Epithelial cell of proximal tubule (primary cell): ENCODE measurements at regions not wholly inside any gene's neighbourhood (a gene's known extent, or its start where the extent isn't known, plus 50 kb on each side); places are given as distances from the start of the nearest gene placed in this dataset.

ENCODE experiments used
- DNase-seq: peaks from one replicate; pipeline ENCODE4 v3.0.0-alpha.2; 2011; ENCODE audit warnings: low read depth
- H3K4me3 ChIP-seq: 2 replicates; pipeline ENCODE4 v1.5.1; 2011; ENCODE audit warnings: low read depth, mild to moderate bottlenecking, low read length
- TF ChIP-seq, protein P1 (sequence below): conservative IDR thresholded peaks from 2 replicates; pipeline ENCODE4 v1.5.1; 2012; ENCODE audit warnings: low read depth, mild to moderate bottlenecking, low read length

- H3K4me3 ChIP-seq = no peak overlapping the region
- no peak for DNase-seq
- TF ChIP-seq, protein P1, sequence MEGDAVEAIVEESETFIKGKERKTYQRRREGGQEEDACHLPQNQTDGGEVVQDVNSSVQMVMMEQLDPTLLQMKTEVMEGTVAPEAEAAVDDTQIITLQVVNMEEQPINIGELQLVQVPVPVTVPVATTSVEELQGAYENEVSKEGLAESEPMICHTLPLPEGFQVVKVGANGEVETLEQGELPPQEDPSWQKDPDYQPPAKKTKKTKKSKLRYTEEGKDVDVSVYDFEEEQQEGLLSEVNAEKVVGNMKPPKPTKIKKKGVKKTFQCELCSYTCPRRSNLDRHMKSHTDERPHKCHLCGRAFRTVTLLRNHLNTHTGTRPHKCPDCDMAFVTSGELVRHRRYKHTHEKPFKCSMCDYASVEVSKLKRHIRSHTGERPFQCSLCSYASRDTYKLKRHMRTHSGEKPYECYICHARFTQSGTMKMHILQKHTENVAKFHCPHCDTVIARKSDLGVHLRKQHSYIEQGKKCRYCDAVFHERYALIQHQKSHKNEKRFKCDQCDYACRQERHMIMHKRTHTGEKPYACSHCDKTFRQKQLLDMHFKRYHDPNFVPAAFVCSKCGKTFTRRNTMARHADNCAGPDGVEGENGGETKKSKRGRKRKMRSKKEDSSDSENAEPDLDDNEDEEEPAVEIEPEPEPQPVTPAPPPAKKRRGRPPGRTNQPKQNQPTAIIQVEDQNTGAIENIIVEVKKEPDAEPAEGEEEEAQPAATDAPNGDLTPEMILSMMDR = no peak
Measured at GRCh38 chr10:44010873-44011602, 362.4 kb upstream of the ZNF32 start.

DNA sequence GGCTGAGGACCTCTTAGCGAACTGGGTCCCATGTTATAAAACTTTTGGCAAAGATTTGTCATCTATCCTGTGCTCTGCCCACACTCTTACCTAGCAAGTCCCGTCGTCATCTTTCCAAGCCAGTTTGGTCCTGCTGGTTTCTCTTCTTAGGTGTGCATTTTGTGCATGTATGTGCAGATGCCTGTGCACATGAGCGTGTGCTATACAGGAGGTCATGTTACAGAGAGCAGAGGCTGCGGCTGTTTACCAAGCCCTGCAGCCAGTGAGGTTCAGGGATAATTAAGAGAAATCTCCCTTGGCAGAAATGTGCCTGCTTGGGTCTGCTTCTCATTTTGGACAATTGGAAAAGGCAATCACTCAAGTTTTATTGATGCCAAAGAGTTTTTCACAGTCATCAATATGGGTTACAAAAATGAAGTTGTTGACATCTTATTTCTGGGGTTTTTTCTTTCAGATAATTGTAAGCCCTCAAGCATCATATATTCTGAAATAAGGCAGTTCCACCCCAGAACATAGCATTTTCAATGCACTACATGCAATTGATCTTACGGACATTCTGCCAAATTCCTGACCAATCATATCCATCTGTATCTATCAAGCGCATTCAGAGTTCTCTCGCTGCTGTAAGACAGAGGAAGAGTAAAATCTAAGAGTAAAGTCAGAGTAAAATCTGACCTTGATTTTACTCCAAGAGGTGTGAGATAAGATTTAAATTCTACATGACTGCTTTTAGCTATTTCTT, 361.4 kb upstream of the ZNF32 start:
- H3K4me3 ChIP-seq = no peak overlapping the region
- DNase-seq = no peak
- TF ChIP-seq, protein P1 = no peak

- TF ChIP-seq, protein P1 = no peak
- no peak for DNase-seq
- H3K4me3 ChIP-seq = no peak overlapping the region
Measured at GRCh38 chr10:44008917-44009709, 360.4 kb upstream of the ZNF32 start.

DNA sequence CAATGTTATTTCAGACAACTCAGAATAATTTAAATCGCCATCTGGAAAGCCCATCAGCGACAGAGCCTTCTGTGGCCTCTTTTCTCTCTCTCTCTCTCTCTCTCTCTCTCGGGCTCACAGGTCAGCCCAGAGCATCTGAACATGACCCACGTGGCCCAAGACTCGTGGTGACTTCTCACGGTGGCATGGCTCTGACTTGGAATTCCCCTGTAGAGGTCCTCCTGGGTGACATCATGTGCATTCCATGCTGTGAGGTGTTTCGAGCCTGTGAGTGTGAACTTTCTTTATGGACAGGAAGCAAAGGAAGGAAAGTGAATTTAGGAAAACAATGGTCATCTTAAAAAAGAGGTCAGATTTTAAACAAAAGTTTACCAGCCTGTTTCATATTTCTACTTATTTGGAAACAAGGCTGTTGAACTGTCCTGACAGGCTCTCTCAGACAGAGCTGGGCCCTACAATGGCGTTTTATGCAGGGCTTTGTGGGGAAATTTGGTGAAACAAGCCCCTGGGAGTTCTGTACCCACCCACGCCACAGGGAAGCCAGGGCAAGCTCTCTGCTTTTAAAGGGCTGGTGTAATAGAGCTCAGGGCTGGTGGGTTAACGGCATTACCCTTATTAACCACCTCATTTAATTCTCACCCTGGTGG, 359.7 kb upstream of the ZNF32 start:
- no peak overlapping the region for H3K4me3 ChIP-seq
- DNase-seq = peak; percentile 79
- TF ChIP-seq, protein P1 = no peak

DNA sequence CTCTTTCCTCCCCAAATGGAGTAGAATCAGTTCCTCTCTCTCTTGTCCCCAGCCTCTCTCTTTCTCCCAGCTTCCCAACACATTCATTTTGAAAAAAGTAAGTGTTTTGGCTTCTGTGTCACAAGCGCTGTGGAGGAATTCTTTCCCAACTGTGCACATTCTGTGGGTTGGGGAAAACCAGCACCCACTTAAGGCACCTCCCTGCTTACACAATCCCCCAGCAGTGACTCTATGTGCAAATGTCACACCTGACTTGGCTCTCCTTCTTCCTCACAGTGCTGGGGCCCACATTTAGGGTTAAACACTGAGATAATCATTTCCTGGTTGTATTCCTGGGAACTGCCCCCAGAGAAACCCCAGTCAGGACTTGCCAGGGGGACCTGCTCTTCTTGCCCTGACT, 358.1 kb upstream of the ZNF32 start:
- peak; percentile 31 for DNase-seq
- TF ChIP-seq, protein P1 = no peak
- H3K4me3 ChIP-seq = no peak overlapping the region

DNA sequence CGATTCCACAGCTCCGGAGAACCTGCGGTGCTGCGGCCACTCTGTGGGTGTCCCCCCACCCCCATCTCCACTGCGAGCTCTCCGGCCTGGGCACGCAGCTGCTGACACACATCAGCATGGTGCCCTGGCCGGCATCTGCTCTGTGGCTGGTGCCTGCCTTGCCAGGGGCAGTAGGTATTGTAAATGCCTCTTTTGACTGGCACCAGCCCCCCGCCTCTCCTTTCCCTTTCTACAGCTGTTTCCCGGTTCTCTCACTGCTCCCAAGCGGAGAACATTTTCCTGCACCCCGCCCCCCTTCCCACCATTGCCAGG, 357.1 kb upstream of the ZNF32 start:
- H3K4me3 ChIP-seq = no peak overlapping the region
- DNase-seq = no peak
- TF ChIP-seq, protein P1 = no peak
